GM21576 (cell line): ENCODE measurements at regions not wholly inside any gene's neighbourhood (a gene's known extent, or its start where the extent isn't known, plus 50 kb on each side); places are given as distances from the start of the nearest gene placed in this dataset.

Experiments
- ATAC-seq: cut with Tn5 transposase; IDR thresholded peaks from one replicate; pipeline ENCODE4 v1.9.1; 2021; ENCODE audit warnings: mild to moderate bottlenecking, moderate library complexity; ENCODE audit not compliant: unreplicated experiment

DNA sequence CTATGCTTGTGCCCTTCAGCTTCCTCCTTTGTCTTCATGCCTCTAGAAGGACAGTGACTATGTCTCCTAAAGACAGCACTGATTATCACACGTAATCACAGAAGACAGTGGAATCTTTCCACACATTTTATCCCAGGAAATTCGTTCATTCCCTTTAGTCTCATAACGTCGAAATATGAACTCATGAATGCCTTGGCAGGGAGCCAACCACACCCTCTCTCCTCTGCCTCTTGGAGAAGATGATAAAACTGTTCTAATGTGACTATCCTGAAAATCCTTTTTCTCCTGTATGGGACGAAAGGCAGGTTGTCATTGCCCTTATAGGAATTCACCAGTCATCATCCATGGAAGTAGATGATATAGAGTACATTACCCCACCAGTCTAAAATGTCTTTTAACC is 726.6 kb upstream of the FANCL start:
- ATAC-seq: no peak

DNA sequence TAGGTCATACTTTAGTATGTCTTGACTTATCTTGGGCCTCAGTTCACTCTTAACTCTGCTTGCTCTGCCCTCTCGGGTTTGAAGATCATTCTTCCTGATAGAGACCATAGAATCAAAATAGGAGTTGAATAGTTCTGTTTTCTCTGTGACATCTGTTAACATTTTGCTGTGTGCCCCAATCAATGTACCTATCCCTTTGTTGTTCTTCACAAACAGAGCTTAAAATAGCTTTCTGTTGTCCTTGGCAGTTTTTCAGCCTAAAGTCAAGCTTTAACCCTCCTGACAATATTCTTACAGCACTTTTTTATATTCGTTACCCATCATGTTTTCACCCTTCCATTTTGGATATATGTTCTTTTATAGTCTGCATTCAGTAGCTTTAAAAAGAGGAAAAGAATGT is 724.5 kb upstream of the FANCL start:
- ATAC-seq: no peak

DNA sequence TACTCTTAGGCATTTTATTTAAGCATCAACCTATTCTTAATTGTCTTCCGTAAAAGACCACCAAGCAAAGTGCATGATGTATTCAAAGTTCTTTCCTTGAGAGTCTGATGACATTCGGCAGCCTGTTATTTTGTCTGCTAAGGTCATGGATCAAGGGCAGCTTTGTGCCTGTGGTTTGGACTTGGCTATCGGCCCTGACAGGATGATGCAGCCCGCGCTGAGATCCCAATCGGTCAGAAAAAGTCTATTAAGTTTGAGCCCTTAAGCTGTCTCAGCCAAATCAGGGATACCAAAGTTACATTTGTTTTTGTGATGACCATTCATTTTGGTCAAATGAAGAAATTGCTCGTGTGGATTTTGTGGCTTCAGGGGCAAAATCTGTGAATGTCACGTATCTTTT is 718.9 kb upstream of the FANCL start:
- no peak for ATAC-seq

DNA sequence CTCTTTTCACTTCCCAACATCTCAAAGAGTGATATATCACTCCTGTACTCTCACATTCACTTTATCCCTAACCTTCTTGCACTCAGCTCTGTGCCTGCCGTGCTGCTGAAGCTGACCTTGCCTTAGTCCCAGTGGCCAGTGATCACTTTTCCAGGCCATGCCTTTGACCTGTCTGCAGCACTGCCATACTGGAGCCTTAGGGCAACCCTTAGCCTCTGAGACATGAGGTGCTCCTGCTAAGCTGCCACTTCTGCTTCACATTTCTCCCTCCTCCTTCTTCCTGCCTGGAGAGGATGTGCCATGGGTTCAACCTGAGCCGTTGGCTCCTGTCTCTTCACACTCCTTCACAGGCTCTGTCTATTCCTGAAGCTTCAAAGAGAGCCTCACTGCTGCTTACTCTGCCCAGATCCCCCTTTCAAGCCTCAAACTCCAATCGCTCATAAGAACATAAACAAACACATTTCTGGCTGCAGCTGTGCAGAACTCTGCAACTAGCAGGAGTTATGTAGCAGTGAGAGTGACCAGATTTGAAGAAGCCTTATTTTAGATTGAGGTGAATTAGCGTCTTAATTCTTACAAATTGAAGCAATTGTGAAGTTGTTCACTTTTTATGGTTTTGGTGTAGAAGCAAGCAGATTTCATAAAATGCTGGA is 716.2 kb upstream of the FANCL start:
- ATAC-seq: no peak

DNA sequence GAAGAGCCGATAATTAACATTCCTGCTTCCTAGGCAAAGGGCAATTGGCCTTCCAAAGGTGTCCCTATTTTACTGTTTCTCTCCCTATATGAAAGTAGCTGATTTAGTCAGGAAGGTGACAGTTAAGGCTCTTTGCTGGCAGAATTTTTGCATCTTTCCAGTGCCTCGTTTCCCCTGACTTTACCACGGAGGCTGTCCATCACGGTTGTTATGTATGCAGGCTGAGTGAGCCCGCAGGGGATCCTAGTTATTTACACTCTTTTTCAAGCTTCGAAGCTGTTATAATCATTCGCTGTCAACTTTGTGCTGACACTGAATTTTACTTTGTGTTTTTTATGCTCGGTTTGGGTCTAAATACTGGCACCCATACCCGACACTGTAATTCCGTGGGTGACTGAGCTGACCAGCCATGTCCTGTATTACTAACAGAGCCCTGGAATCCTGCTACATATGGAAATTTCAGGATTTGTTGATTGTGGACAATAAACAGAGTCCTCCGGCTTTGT is 713.8 kb upstream of the FANCL start:
- ATAC-seq: no peak

DNA sequence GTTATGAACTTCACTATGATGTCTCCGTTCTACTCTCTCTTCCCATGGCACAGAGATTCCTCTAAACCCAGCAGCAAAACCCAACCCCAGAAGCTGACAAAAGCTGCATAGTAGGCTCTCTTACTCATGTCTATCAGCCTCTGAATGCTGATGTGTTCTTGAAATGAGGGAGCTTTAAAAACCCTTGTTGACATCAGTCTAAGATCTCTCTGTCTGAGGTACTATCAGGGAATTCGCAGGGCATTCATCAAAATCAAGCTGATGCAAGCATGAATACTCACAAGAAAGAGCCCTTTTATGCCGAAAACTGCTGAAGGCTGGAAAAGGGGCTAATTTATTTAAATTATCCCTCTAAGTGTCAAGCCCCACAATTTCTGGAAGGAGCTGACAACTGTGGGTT is 710.6 kb upstream of the FANCL start:
- no peak for ATAC-seq

DNA sequence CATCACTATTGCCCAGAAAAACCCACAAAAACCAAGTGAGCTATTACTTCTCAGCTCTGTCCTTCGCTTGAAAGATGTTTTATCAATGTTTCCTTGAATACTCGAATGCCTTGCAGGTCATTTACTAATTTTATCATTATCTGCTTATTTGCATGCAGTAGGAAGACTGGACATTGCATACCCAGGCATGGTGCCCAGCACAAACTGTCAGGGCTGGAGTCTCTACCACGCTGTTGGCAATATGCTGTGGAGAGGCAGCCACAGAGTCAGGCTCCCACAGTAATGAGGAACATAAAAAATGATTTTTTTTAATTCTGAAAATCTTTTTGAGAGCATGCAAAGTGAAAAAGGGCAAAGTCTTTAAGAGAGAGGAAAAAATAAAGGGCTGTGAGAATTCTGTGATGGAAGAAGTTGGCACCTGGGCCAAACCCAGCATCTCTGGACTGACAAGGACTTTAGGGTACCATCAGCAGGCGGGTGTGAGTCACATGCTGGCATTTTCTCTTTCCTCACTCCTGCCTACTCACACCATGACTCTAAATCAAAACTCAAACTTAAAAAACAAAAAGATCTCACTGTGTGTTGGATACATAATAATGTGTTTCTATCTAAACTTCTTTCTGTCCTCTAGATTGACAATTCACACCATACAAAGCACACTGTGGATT is 709.8 kb upstream of the FANCL start:
- ATAC-seq: no peak

DNA sequence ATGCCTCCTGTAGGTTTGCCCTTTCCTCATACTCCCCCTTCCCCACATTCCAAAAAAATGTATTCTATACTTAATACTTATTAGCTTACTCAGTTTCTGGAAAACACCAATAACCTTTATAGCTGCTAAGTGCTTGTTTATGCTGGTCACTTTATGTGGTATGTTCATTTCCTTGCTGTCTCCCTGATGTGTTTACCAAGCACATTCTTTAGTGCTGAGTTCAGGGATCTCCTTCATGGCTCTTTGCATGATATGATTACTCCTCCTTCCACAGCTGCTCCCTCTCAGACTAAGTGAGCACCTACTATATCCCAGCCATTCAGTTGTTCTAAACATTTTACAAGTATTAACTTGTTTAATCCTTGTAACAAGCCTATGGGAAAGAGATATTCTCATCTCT is 698.3 kb upstream of the FANCL start:
- no peak for ATAC-seq

DNA sequence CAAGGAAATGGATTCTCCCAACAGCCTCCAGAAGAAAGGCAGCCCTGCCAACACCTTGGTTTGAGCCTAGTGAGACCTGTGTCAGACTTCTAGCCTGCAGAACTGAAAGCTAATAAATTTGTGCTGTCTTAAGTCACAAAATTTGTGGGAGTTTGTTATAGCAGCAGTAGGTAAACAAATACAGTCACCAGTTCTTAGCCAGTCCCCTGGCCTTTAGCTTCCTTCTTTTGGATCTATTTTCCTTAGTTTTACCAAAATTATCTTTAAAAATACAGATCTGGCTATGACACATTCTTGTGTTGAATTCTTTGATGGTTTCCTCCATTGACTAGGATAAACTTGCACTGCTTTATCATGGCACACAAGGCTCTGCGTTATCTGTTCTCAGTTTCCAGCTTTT is 697.9 kb upstream of the FANCL start:
- ATAC-seq: no peak

DNA sequence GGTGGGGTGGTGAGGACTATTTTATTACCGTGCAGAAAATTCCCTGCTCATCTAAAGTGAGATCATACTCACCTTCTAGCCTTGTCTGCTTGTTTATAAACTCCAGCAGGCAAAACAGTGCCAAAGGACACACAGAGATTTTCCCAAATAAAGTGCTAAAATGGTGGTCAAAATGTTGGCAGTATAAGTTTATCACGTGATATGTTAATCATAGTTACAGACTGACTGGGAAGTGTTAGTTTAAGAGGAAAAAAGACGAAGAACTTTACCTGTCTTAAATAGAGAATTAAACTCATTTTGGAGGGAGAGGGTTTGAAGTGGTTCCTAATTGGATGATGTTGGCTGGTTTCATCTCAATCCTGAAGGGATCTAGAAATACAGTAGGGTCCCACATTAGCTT is 691.7 kb upstream of the FANCL start:
- ATAC-seq: no peak

DNA sequence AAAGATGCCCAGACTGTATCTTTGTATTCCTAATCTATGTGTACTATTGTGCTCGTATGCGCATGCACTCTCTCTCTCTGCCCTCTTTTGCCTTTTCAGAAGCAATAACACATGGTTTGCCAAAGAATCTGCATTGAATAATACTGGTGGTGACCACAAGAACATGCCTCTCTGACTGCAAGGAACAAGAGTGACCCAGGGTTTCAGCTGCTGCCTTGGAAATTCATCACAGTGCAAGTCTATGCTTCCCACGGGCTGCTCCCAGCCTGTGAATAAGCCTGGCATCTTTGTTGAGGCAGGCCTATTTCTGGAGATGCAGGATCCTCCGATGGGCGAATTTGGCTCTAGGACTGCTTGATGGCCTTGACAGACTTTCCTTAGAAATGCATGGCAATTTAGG is 689.4 kb upstream of the FANCL start:
- no peak for ATAC-seq

DNA sequence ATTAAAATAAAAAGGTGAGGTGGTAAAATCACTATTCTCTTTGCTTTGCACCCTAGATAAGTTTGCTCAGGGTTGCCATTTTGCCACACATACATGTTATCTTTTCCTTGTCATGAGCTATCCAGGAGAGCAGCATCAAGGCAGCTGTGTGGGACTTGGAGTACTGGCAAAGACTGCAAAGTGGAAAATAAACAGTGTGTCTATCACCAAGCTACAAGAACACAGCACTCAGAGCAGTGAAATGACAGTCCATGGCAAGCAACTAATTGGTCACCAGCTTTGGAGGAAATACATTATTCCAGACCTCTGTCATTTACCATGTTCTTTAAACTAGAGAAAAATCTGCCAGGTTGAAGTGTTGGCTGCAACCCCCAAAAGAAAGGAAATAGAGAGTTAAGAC is 687.8 kb upstream of the FANCL start:
- ATAC-seq: no peak

DNA sequence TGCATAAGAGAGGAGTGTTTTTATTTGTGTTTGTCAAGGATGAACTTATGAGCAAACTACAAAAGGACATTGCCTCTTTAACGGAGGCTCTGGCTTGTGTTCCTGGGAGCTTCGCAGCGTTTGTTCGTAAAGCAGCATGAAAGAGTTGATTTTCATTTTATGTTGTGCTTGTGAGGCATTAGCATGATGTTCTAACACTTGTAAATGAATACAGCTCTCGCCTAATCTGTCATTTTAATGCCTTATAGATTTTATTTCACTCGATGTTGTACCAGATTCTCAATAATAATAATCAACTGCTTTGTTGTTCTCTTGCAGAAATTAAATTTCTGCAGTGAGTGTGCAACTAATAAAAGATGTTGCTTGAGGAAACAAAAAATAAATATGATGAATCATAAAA is 687.3 kb upstream of the FANCL start:
- ATAC-seq: no peak

DNA sequence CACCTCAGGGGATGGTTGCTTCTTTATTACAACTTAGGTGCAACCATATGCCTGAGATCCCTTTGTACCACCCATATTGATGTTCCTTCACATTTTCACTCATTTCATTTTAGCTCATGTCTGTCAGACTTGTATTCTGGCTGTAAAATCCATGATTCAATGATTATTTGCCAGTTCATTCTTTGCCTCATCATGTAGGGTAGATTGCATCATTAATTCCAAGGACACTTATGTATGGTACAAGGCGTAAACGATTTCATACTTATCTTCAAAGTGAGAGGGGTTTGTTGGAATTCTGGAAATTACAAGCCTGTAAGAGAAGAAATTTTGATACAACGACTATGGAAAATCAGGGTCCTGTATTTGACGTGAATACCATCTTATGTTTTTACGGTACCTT is 685.0 kb upstream of the FANCL start:
- no peak for ATAC-seq

DNA sequence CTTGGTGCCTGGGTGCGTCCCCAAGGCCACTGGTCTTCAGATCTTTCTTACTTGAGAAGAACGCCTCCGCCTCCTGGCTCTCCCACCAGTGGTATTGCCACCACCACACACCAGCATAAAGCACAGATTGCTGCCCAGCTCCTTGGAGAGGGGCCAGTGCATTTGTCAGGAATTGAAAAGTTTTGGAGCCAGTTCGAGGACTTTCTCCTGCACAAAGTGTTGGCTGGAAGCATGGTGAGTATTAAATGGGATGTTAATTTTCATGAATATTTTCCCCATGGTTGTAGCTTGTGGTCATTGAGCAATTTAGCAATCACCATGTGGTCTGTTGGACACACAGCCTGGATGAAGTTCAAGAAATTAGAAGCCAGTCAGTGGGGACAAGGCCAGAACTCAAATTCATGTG is 684.6 kb upstream of the FANCL start:
- ATAC-seq: no peak

DNA sequence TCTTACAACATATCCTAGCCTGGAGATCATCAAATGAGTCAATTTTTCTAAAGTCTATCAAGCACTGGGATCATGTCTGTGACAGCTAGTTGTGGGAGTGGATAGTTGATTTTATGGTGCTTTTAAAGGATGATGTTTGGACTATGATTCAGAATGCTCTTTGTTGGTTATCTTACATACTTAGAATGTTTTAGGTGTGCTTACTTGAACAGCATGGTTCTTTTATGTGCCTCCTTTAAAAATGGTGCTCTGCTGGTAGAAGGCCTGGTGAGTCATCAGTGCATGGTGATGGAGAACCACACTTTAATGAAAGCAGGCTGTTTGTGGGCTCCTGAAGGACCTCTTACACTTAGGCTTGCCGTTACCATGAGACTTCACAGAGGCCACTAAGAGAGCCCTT is 682.7 kb upstream of the FANCL start:
- ATAC-seq: no peak

DNA sequence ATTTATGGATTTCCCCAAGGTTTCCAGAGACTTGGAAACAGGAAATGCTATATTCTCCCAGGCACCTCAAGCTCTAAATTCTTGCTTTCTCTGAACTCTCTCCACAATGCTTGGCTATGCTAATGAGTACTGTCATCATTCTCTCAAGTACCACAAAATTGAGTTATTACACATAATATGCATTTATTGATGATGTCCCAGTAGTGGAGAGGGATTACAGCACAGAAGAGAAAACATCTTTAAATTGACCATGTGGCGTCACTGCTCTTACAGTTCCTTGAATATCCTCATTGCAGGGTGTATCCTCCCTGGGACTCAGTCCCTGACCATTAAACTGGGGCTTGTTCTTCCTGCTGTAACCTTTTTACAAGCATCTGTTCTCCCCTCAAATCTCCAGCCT is 681.1 kb upstream of the FANCL start:
- ATAC-seq: no peak

DNA sequence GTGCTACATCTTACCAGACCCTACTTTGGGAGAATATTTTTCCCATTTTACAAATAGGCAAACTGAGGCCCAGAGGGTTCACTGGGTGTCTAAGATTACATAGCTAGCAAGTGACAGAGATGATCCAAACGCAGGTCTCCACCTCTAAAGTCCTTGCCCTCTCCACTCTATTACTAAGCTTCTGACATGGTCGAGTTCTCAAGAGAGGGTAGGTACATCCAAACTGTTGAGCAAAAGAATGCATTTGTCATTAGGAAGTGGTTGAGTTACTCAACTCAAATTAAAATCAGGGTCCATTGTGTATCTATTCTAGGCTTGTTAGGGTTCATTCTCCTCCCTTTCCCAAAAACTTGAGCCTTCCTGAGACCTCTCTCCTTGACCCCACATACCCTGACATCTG is 680.6 kb upstream of the FANCL start:
- no peak for ATAC-seq

DNA sequence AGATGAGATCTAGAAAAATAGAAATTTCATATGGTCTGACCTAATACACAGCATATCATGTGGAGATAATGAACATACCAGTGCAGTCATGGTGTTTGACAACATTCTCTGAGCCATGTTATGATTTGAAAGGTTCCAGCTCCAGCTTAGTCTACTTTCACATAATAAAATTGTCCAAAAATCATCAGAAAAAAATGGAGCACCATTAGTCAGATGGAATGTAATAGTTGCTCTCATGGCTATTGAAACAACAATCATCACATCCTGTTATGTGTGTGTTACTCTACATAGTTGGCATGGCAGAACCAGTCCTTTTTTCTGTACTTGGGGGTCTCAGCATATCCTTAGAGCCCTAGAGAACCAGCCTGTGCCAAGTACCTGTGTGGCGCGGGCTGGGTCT is 678.9 kb upstream of the FANCL start:
- ATAC-seq: no peak

DNA sequence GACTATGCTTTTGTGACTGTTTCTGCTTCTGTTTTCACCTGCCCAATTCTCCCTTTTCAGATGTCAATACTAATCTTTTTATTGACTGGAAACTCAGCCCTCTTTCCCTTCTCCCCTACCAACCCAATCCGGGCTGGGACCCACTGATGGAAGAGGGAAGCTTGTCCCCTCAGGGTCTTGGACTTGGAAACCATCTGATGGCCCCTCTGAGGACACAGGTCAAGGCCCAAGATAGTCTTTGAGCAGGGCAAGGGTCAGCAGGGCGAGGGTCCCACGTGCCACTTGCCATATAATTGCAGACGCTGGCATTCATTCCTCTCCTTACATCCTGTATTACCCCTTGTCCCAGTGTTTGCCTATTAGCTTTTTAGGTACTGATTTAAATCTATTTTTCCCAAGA is 678.2 kb upstream of the FANCL start:
- no peak for ATAC-seq

DNA sequence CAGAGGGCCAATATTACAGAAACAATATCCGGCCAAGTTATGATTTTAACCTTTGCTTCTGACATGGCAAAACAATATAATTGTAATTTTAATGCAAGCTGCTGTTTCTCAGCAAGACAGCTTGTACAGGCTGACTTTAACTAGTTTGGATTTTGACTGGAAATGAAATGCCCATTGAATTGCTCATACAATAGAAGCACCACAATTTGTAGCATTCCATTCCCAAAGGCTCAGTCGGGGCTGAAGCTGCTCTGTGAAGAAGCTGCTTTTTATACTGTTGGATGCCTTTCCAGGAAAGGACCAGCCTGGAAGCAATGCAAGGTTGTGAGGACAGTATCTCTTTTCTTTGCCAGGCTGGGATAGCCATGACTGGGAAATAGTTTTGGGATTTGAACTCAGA is 677.0 kb upstream of the FANCL start:
- no peak for ATAC-seq

DNA sequence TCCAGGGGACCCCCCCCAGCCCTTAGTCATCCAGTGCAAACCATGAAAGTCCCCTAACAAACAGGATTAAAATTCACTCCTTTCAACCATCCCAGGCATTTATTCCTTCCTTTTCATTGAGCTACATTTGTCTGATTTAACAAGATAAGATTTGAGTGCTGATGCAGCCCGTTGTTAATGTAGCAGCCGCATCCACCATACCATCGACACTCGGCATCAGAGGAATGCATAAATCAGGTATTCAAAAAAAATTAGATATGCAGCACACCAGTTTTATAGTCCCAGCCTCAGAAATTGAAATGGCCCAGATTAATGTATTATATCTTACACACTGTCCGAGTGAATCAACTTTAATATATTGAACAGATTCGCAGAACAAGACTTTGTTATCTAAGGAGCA is 676.5 kb upstream of the FANCL start:
- ATAC-seq: no peak

DNA sequence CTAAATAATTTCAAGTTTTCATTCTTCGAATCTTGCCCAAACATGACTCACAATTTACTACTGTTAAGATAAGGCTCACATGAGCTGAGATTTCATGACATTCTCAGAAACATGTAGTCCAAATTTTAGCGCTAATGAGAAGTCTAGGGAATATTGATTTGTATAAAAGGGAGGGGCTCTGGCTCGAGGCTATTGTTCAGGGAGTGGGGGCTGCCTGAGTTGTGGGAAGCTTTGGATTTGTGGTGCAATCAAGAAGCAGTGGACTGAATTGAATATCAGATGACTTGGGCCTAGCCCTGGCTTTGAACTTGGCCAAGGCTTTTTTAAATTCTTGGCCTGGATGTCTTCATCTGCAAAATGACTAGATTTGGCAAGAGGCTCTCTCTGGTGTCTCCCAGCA is 674.9 kb upstream of the FANCL start:
- ATAC-seq: no peak
